ENCODE measurements at regions not wholly inside any gene's neighbourhood (a gene's known extent, or its start where the extent isn't known, plus 50 kb on each side); places are given as distances from the start of the nearest gene placed in this dataset.

GRCh38 chr9:108205276-108205675, 650.5 kb downstream of the ACTL7B start:
- Histone ChIP-seq H3K27me3 (no peaks in the 10 kb centered on the region), H3K27ac (no peak overlapping the region), H3K4me1 (peaks cover 8% of the 10 kb centered on the region), H3K9me3 (no peaks in the 10 kb centered on the region), H3K4me3 (no peak overlapping the region), H3K9ac (ENCODE audit: low read depth in 2 of 2, low read length in 2 of 2) (no peak overlapping the region), H3K36me3 (no peaks in the 10 kb centered on the region)
- intact Hi-C loops (cut with DNase I), result no loop called here
- no peak for DNase-seq
- TF ChIP-seq CTCF (IDR thresholded peaks at IDR 0.05), result no peak

GRCh38 chr9:108197899-108198298, 657.9 kb downstream of the ACTL7B start:
- Histone ChIP-seq H3K4me3 (no peak overlapping the region), H3K4me1 (no peaks in the 10 kb centered on the region), H3K9ac (ENCODE audit: low read depth in 2 of 2, low read length in 2 of 2) (no peak overlapping the region), H3K9me3 (no peaks in the 10 kb centered on the region), H3K36me3 (no peaks in the 10 kb centered on the region), H3K27ac (no peak overlapping the region), H3K27me3 (no peaks in the 10 kb centered on the region)
- DNase-seq, result peak; percentile 13
- intact Hi-C loops (cut with DNase I), result no loop called here
- TF ChIP-seq CTCF (IDR thresholded peaks at IDR 0.05), result no peak

- intact Hi-C loops (cut with DNase I), result no loop called here
- no peaks in the 10 kb centered on the region for H3K4me1 ChIP-seq
- H3K4me3 ChIP-seq, result no peak overlapping the region
- H3K27me3 ChIP-seq, result no peaks in the 10 kb centered on the region
- H3K9ac ChIP-seq (ENCODE audit: low read depth in 2 of 2, low read length in 2 of 2), result no peak overlapping the region
- H3K27ac ChIP-seq, result peak overlapping the region; percentile 19
- no peaks in the 10 kb centered on the region for H3K36me3 ChIP-seq
- no peak for TF ChIP-seq CTCF (IDR thresholded peaks at IDR 0.05)
- peak; percentile 13 for DNase-seq
- no peaks in the 10 kb centered on the region for H3K9me3 ChIP-seq
Observed at GRCh38 chr9:108197008-108197365, 658.8 kb downstream of the ACTL7B start.

- intact Hi-C loops (cut with DNase I), result no loop called here
- H3K27ac ChIP-seq, result peak overlapping the region; percentile 19
- H3K9ac ChIP-seq (ENCODE audit: low read depth in 2 of 2, low read length in 2 of 2), result no peak overlapping the region
- no peak overlapping the region for H3K4me3 ChIP-seq
- TF ChIP-seq CTCF (IDR thresholded peaks at IDR 0.05), result no peak
- H3K36me3 ChIP-seq, result no peaks in the 10 kb centered on the region
- no peaks in the 10 kb centered on the region for H3K27me3 ChIP-seq
- no peak for DNase-seq
- no peaks in the 10 kb centered on the region for H3K9me3 ChIP-seq
- no peaks in the 10 kb centered on the region for H3K4me1 ChIP-seq
Observed at GRCh38 chr9:108196332-108197007, 659.3 kb downstream of the ACTL7B start.

GRCh38 chr9:108194154-108194553, 661.6 kb downstream of the ACTL7B start:
- H3K27ac ChIP-seq, result peak overlapping the region; percentile 60
- DNase-seq, result no peak

More at GRCh38 chr9:108194154-108194553, 661.6 kb downstream of the ACTL7B start:
- no peak for TF ChIP-seq CTCF (IDR thresholded peaks at IDR 0.05)
- H3K4me3 ChIP-seq, result no peak overlapping the region
- H3K36me3 ChIP-seq, result no peaks in the 10 kb centered on the region
- H3K9ac ChIP-seq (ENCODE audit: low read depth in 2 of 2, low read length in 2 of 2), result no peak overlapping the region
- H3K9me3 ChIP-seq, result no peaks in the 10 kb centered on the region
- no peaks in the 10 kb centered on the region for H3K27me3 ChIP-seq
- no peaks in the 10 kb centered on the region for H3K4me1 ChIP-seq
- intact Hi-C loops (cut with DNase I), result no loop called here
